ENCODE measurements at regions not wholly inside any gene's neighbourhood (a gene's known extent, or its start where the extent isn't known, plus 50 kb on each side); places are given as distances from the start of the nearest gene placed in this dataset.

DNA sequence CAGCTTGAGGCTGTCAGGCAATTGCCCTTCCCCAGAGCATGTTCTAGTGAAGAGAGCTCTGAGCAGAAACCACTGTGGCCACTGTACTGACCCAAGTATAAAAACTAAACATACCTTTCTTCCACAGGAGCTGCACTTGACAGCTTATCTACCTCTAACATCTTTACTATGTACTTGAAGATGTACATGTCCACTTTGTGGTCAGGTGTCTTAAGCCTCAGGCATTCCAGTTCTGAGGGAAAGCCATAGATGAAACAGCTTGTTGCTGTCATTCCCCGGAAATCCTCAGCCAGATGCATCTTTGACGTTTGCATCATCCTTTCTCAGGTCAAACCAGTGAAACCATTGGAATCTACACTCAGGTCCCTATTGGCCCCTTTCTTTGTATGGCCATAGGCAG lies 70.4 kb downstream of the CHRM3 start:
- no peak for ATAC-seq (ENCODE audit: low read depth)
- no peak overlapping the region for H3K56ac ChIP-seq (ENCODE audit: extremely low read depth, insufficient read depth, low read length)
- H3K4me3 ChIP-seq (ENCODE audit: insufficient read depth, low read depth, low read length) = no peak overlapping the region
- no peaks in the 10 kb centered on the region for H3K36me3 ChIP-seq (ENCODE audit: control insufficient read depth, insufficient read depth, low read length)
- no peak for DNase-seq
- no peak overlapping the region for H3K14ac ChIP-seq (replicated peaks; ENCODE audit: low read depth, low read length)
- no peak overlapping the region for H3K27ac ChIP-seq (ENCODE audit: insufficient read depth, low read length)
- H2AFZ ChIP-seq (replicated peaks; ENCODE audit: low read length, poor library complexity) = no peak overlapping the region
- no peaks in the 10 kb centered on the region for H3K79me1 ChIP-seq (ENCODE audit: low read depth in 1 of 2, low read length in 2 of 2)
- no peak overlapping the region for H2BK20ac ChIP-seq (ENCODE audit: low read depth, low read length)
- no TSS peak for BruUV-seq (replicated peaks)
- no peak overlapping the region for H4K5ac ChIP-seq (ENCODE audit: low read depth, low read length)
- H2BK120ac ChIP-seq (ENCODE audit: low read depth, low read length) = no peak overlapping the region
- CTCF ChIA-PET = no interaction called here
- H3K4ac ChIP-seq (ENCODE audit: low read depth, low read length) = no peak overlapping the region
- H3K4me1 ChIP-seq (ENCODE audit: control insufficient read depth, insufficient read depth, low read length) = no peaks in the 10 kb centered on the region
- 50% methylated on average over 1 of the region's 2 CpGs; no CpG with 5 or more reads in 1 of the 2 experiments for WGBS, 2 experiments (ENCODE audit: extremely low coverage in 2 of 2, insufficient read length in 1 of 2)
- POLR2A ChIA-PET (ENCODE audit: unreplicated experiment) = no interaction called here
- H4K91ac ChIP-seq (ENCODE audit: insufficient read depth, low read depth, low read length) = no peak overlapping the region
- H3K9me1 ChIP-seq (ENCODE audit: insufficient read depth, low read length) = no peaks in the 10 kb centered on the region
- H2BK15ac ChIP-seq (ENCODE audit: low read depth, low read length) = no peak overlapping the region
- TF ChIP-seq ELK1 (IDR thresholded peaks at IDR 0.05; ENCODE audit: borderline replicate concordance, low read depth, low read length) (no peak), CHD1 (IDR thresholded peaks at IDR 0.05; ENCODE audit: low read depth, low read length) (no peak), CTCF (conservative IDR thresholded peaks at IDR 0.05; ENCODE audit: low read depth, low read length) (no peak), NFE2L2 (IDR thresholded peaks at IDR 0.05; ENCODE audit: low read depth, low read length) (no peak), FOS (IDR thresholded peaks at IDR 0.05; ENCODE audit: low read depth, low read length) (no peak), CEBPB (IDR thresholded peaks at IDR 0.05; ENCODE audit: low read depth, low read length) (no peak), RCOR1 (IDR thresholded peaks at IDR 0.05; ENCODE audit: insufficient replicate concordance, low read length) (no peak), MAFK (IDR thresholded peaks at IDR 0.05; ENCODE audit: low read depth, low read length) (no peak)
- TF ChIP-seq, protein P1, sequence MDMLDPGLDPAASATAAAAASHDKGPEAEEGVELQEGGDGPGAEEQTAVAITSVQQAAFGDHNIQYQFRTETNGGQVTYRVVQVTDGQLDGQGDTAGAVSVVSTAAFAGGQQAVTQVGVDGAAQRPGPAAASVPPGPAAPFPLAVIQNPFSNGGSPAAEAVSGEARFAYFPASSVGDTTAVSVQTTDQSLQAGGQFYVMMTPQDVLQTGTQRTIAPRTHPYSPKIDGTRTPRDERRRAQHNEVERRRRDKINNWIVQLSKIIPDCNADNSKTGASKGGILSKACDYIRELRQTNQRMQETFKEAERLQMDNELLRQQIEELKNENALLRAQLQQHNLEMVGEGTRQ (IDR thresholded peaks at IDR 0.05; ENCODE audit: low read depth, low read length) = no peak
- H4K20me1 ChIP-seq (ENCODE audit: insufficient read depth, low read length) = no peaks in the 10 kb centered on the region
- in situ Hi-C loops (cut with MboI; ENCODE audit: low sequenced_read_pairs) (no loop called here), intact Hi-C loops (cut with micrococcal nuclease) (no loop called here), dilution Hi-C loops (cut with HindIII; ENCODE audit: low sequenced_read_pairs, unreplicated experiment) (no loop called here)
- H3K18ac ChIP-seq (ENCODE audit: low read depth, low read length) = no peak overlapping the region
- no peak overlapping the region for H3K9ac ChIP-seq (ENCODE audit: low read depth, low read length)
- no peak overlapping the region for H4K8ac ChIP-seq (ENCODE audit: low read depth in 2 of 2, low read length in 2 of 2)
- H3K27me3 ChIP-seq (ENCODE audit: control insufficient read depth, insufficient read depth, low read length) = no peaks in the 10 kb centered on the region
- H3K9me3 ChIP-seq (ENCODE audit: control insufficient read depth, insufficient read depth, low read length) = peaks cover 20% of the 10 kb centered on the region
- H3K23ac ChIP-seq (ENCODE audit: low read depth, low read length) = no peak overlapping the region
- no peak overlapping the region for H2AK5ac ChIP-seq (ENCODE audit: low read depth, low read length)
- H3K4me2 ChIP-seq (ENCODE audit: low read depth, low read length) = no peak overlapping the region
- no peak overlapping the region for H2BK5ac ChIP-seq (ENCODE audit: low read depth, low read length, poor library complexity, severe bottlenecking)
- H2AK9ac ChIP-seq (replicated peaks; ENCODE audit: low read depth, low read length, poor library complexity) = no peak overlapping the region

Measured in IMR-90 (cell line).